GM21423 (cell line): ENCODE measurements at regions not wholly inside any gene's neighbourhood (a gene's known extent, or its start where the extent isn't known, plus 50 kb on each side); places are given as distances from the start of the nearest gene placed in this dataset.

ENCODE experiments used
- ATAC-seq: cut with Tn5 transposase; IDR thresholded peaks from one replicate; pipeline ENCODE4 v1.9.1; 2021; ENCODE audit warnings: mild to moderate bottlenecking, moderate library complexity; ENCODE audit not compliant: unreplicated experiment

DNA sequence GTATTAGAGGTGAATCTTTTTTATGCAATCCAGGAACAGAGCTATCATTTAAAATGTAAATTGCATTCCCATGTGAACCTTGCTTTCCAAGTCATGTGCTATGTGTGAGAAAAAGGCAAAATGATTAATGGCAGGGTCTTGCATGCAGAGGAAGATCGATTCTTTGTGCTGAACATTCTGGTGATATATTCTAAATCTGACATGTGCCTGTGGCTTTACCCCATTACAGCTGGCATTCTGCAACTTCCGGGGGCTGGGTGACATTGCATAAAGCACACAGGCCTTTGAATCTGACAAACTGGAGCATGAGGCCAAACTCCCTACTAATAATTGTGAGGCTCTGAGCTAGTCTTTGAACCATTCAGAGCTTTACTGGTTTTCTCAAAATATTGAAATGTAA is 1449.7 kb downstream of the CDH8 start:
- no peak for ATAC-seq

DNA sequence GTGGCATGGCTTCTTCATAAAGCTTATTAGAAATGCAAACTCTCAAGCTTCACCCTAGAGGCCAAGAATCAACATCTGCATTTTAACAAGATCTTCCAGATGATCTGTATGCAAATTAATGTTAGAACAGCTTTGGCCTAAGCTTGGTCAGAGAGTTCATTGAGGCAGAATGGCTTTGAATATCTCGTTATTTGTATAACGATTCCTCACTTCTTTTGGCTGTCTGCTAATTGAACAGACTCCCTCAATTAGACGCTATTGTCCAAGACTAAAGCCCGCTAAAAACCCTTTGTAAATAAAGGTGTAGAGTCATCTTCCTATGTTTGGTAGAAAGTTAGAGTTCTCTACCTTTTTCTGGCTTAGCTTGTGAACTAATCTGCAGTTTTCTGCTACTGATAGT is 1453.7 kb downstream of the CDH8 start:
- no peak for ATAC-seq

- ATAC-seq, result no peak
Measured at GRCh38 chr16:60566901-60567300, 1469.3 kb downstream of the CDH8 start.

- ATAC-seq, result no peak
Measured at GRCh38 chr16:60564588-60564987, 1471.7 kb downstream of the CDH8 start.

GRCh38 chr16:60563166-60563565 is 1473.1 kb downstream of the CDH8 start:
- no peak for ATAC-seq

GRCh38 chr16:60558936-60559335 is 1477.3 kb downstream of the CDH8 start:
- ATAC-seq, result no peak

DNA sequence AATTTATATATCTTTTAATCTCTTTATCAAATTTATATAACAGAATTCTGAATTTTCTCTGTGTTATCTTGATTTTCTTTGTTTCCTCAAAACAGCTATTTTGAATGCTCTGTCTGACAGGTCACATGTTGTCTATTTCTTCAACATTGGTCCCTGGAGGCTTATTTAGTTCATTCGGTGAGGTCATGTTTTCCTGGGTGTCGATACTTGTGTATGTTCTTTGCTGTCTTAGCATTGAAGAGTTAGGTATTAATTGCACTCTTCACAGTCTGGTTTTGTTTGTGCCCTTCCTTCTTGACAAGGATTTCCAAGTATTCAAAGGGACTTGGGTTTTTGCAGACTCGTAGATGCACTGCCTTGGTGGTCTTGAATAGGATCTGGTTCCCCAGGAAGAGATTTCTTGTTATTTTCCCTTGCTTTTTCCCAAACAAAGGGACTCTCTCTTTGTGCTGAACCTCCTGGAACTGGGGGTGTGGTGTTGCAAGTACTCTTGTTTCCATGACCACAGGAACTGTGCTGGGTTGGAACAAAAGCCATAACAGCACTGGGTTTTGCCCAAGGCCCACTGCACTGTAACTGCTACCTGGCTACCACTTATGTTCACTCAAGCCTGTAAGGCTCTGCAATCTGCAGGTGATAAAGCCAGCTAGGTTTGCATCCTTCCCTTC is 1483.0 kb downstream of the CDH8 start:
- ATAC-seq, result no peak

- no peak for ATAC-seq
Measured at GRCh38 chr16:60541535-60541934, 1494.7 kb downstream of the CDH8 start.

DNA sequence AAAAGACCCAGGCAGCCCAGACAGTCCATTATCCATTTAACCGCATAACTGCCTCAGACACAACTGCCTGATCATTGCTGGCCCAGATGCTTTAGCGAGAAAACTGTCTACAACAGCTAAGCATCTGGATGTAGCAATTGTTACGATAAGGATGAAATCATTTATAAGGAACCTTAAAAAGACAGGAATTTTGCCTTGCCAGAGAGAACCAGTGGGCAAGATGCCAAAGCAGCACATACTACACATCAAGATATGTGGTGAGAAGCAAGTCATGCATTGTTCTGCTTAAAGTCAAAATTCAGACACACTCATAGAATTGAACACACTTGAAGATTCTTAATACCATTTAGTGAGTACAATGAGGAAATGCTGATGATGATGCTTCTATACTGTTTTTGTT is 1525.3 kb downstream of the CDH8 start:
- no peak for ATAC-seq

DNA sequence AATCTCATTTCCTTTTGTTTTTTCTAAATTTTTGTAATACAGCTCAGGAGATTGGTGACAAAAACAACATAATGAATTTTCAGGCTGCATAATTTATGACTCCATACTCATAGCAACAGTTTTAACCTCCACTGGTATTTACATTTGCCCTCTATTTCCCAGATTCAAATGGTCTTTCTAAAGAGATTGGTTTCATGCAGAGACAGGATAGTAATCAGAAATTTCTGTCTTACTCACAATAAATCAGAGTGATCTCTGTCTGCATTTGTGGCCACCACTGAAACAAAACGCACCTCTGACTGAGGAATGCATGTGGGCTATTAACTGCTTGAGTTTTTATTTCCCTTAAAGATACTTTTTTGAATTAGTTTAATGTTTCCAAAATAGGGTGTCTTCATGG is 1526.0 kb downstream of the CDH8 start:
- ATAC-seq, result no peak

GRCh38 chr16:60491273-60491672 is 1545.0 kb downstream of the CDH8 start:
- no peak for ATAC-seq

DNA sequence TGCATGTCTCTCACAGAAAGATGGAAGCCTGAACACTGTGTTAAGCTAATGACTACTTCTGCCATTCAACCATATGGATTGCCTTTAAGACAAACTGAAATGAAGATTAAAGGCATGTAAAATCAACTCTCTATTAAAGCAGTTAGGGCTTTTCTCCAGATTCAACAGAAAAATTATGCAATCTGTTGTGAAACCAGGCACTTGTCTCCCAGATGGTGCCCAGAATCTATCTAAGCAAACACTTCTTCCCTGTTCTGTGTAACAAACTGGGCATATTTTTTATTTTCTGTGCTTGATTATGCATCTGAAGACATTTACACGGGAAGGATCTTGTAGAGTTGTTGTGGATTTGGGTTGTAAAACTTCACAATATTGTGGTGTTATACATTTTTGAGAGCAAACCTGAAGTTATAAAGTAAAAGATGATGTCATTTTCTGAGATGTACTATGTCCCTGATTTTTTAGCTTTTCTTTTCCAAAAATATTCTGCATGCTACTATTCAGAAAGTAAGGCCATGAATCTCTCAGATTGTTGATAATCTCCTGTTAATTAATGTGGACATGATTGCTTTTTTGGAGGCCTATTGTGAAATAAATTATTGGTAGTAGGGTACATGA is 1550.3 kb downstream of the CDH8 start:
- no peak for ATAC-seq

DNA sequence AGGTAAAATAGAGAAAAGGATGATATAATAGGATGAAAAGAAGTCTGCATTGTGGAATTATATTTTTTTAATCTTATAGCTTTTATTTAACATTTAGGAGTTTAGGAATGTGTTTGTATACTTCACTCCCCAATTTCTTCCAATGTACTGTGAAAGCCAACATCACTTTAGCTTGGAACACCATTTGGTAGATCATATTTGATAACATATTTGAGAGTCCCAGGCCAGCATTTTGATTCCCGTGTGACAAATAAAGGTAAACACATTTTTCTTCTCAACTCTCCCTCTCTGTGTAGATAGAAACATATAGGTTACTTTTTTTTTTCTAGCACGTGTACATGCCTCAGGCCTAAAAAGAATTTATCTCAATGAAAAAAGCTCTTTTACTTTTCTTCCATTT is 1551.3 kb downstream of the CDH8 start:
- ATAC-seq, result no peak

GRCh38 chr16:60481591-60481990 is 1554.6 kb downstream of the CDH8 start:
- no peak for ATAC-seq

- ATAC-seq, result no peak
Measured at GRCh38 chr16:60478810-60479209, 1557.4 kb downstream of the CDH8 start.

DNA sequence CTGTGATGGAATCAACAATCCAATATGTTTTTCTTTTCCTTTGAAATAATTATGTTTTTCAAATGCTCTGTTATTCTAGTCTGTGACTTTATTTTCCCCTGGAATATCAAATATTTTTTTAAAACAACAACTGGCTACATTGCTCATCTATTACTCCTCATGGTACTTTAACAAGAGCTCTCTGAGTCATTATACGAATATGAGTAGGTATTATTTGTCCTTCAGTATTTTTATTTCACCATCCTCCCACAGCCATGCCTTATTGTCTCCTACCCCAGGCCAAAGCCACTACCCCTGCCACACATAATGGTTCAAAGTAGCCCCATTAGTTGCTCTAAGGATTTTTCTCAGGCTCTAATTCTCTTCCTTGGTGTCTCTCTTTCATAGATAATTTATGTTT is 1572.3 kb downstream of the CDH8 start:
- no peak for ATAC-seq

DNA sequence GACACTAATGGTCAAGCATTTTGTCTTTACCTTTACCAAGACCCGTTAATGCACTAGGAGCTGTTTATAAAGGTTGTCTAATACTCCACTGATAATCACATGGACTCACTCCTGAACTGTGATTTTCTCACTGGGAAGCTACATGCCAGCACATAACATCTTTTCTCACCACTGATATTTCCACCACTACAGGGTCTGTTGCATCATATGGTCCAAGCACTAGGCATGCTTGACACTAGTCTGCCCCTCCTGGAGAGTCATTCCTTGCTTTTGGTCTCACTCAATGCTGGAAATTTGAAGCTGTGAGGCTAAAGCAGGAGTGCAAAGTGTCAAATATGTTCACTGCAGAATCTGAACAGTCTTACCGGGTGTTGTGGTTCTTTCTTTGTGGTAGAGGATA is 1576.8 kb downstream of the CDH8 start:
- ATAC-seq, result no peak

GRCh38 chr16:60458255-60458654 is 1578.0 kb downstream of the CDH8 start:
- ATAC-seq, result no peak

DNA sequence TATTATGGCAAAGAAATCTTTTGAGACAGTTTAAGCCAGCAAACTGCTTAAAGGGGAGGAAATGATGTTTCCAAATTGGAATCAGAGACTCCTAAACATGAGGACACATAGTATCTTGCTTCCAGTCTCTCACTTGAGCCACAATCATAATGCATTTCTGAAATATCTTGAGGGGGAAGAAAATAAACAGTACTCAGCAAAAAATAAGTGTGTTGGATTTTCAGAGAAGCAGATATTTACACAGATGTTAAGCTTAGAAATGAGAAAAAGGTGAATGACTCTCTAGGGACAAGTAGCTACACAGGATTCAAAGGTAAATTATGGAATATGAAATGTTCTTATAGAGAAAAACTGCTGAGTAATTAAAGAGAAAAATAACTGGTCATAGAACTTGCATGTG is 1583.6 kb downstream of the CDH8 start:
- no peak for ATAC-seq

DNA sequence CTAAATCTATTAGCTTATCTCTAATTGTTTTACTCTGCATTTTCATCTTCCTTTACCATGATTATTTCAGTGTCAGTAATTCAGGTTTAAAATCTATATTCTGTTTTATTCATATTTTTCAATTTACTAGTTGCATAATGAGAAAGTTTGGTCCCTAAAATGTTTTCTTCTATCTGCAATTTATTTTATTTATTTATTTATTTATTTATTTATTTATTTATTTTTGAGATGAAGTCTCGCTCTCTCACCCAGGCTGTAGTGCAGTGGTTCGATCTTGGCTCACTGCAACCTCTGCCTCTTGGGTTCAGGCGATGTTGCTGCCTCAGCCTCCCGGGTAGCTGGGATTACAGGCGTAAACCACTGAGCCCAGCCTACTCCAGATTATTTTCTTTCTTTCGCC is 1597.3 kb downstream of the CDH8 start:
- no peak for ATAC-seq

DNA sequence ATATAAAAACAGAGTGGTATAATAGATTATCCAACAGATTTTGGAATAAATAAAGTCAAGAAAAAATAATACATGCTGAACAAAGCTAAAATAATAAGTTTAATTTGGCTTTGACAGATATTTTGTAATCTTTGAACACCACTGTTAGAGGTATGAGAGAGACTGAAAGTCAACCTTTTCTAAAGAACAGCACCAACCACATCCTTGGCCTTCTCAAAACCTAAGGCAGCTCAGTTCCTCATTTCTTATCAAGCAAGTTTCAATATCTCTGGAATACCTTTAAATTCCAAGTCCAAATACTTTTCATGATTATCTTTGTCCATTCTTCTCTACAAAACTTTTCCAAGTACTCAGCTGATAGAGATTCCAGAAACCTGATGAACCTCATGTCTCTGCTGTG is 1603.8 kb downstream of the CDH8 start:
- no peak for ATAC-seq

- ATAC-seq, result no peak
Measured at GRCh38 chr16:60419859-60420258, 1616.4 kb downstream of the CDH8 start.

DNA sequence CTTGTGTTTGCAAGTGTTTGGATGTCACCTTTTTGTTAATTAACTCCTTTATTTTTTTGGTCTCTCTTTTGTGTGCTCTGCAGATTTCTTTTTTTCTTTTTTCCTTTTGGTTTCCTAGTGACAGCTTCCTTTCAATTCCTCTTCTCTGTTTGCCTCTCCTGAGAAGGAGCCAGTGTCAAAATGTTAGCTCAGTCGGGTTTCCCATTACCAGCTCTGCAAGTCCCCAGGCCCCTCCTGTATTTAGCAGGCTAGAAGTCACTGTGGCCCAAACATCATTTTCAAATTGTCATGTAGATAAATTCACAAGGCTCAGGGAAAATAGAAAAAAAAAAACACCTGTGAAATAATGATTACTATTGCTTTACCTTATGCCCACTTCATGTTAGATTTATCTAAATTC is 1621.6 kb downstream of the CDH8 start:
- no peak for ATAC-seq
